ENCODE measurements at regions not wholly inside any gene's neighbourhood (a gene's known extent, or its start where the extent isn't known, plus 50 kb on each side); places are given as distances from the start of the nearest gene placed in this dataset.
A peak's percentile ranks its signal among the peaks of the same experiment; 100 is the strongest.

DNA sequence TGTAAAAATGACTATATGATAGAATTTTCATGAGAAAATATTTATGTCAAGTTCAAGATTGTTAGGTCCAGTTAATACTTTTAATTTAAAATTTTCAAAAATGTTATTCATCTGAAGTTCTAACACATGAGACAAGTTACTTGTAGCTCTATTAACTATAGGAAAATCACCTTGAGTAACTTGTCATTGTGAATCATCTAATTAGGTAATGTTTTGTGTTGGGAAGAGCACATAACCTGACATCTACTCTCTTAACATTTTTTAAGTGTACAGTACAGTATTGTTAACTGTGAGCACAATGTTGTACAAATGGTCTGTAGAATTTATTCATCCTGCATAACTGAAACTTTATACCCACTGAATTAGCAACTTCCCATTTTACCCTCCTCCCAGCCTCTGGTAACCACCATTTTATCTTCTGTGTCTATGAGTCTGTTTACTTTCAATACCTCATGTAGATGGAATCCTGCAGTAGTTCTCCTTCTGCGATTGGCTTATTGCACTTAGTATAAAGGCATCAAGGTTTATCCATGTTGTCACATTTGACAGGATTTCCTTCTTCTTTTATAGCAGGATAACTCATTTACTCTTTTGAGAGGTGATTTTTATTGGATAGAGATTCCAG lies 54.6 kb downstream of the ARL4A start:
- DNase-seq (ENCODE audit: low read depth) = no peak

GRCh38 chr7:12746211-12746610 lies 58.8 kb downstream of the ARL4A start:
- no peak for DNase-seq (ENCODE audit: low read depth)

- DNase-seq (ENCODE audit: low read depth) = no peak
Observed at GRCh38 chr7:12747687-12748306, 60.4 kb downstream of the ARL4A start.

DNA sequence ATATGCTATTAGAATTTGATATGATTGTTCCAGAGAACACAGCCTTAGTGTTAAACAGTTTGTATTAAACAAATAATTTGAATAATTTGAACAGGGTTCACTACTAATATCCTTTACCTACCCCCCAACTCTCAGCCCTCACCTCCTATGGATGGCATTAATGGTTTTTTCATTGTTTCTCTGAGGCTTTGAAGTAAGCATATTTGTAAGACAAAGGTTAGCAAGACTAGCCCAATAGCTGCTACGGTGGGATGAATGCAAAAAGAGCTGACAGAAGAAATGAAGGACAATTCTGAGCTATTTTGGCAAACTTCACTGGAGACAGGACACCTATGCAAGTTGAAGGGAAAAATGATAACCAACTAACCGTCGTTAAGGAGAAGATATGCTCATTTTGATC lies 61.6 kb downstream of the ARL4A start:
- DNase-seq (ENCODE audit: low read depth) = no peak

GRCh38 chr7:12749746-12750145 lies 62.3 kb downstream of the ARL4A start:
- no peak for DNase-seq (ENCODE audit: low read depth)

DNA sequence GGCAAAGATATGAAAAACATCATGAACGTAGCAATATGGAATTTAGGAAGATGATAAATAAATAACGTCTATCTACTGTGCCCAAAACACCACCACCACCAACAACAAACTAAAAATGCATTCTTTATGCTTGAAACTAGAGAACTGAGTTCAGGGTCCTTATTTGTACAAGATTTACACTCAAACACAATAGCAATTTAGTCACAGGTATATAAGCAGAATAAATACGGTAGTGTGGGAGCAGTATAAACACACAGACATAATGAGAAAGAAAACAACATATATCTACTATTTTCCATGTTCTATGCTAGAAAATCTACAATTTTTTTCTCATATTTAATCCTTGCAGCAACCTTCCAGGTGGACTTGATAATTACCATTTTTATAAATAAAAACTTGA lies 64.3 kb downstream of the ARL4A start:
- DNase-seq (ENCODE audit: low read depth) = no peak

DNA sequence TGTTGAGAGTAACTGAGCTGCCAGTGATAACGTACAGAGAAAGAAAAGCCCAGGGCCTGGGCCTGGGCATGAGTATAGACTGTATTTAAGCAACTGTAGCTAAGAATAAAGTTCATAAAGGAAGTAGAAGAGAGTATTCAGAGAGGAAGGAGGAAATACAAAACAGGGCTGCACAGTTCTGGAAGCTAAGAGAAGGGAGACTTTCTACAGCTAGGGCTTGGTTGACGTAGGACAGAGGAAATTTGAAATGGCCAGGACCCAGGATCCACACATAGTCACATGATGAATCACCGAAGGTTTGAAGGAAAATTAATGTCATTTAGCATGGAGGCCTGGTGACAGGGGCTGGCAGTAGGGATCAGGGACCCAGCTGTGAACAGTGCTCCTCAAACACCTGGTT lies 66.7 kb downstream of the ARL4A start:
- DNase-seq (ENCODE audit: low read depth) = no peak

GRCh38 chr7:12756821-12757220 lies 69.4 kb downstream of the ARL4A start:
- no peak for DNase-seq (ENCODE audit: low read depth)

- no peak for DNase-seq (ENCODE audit: low read depth)
Observed at GRCh38 chr7:12757443-12757842, 70.0 kb downstream of the ARL4A start.

GRCh38 chr7:12759151-12759550 lies 71.7 kb downstream of the ARL4A start:
- peak; percentile 47 for DNase-seq (ENCODE audit: low read depth)

- no peak for DNase-seq (ENCODE audit: low read depth)
Observed at GRCh38 chr7:12761111-12761510, 73.7 kb downstream of the ARL4A start.

- DNase-seq (ENCODE audit: low read depth) = no peak
Observed at GRCh38 chr7:12761691-12762090, 74.3 kb downstream of the ARL4A start.

GRCh38 chr7:12764458-12764891 lies 77.0 kb downstream of the ARL4A start:
- no peak for DNase-seq (ENCODE audit: low read depth)

DNA sequence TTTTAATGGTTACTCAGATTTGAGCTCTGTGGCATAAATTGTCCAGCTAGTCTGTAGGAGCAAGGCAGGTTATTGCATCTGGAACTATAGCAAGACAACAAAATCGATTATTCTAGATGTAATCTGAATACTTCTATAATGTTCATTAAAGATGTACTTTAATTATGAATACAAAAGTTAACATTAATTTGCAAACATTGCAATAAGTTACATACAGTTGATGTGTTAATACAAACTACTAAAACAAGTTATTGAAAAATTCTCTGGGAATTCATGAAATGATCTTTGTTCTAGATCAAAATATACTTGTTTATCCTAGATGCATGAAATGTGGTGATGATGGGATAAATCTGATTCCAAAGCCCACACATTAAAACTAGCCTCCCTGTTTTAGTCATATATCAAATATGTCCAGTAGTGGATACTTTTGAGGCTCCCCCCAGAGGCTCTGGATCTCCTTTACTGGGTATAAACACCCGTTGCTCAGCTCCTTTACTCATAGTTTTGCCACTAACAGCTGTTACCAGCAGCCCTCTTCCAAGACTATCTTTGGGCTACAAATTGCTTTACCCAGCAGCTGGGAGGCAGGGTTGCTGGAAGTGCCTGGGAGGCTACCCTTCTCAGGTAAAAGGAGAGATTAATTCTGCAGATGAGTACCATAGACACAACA lies 78.1 kb downstream of the ARL4A start:
- no peak for DNase-seq (ENCODE audit: low read depth)

DNA sequence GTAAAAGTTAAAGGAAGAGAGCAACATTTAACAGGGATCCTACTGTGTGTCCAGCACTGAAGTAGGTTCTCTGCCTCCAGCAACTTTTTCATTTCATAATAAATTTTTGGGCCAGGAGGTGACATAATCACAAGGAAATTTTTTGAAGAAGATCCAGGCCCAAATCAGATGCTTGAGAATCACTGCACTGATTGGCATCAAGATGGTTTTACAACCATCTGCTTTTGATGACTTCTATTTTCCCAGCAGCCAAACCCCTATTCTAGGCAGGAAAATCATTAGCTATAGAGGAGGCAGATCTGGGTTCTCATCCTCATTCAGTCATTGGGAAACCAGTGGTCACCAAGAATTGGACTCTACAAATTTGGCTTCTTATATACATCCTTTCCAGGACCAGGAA lies 79.0 kb downstream of the ARL4A start:
- no peak for DNase-seq (ENCODE audit: low read depth)

DNA sequence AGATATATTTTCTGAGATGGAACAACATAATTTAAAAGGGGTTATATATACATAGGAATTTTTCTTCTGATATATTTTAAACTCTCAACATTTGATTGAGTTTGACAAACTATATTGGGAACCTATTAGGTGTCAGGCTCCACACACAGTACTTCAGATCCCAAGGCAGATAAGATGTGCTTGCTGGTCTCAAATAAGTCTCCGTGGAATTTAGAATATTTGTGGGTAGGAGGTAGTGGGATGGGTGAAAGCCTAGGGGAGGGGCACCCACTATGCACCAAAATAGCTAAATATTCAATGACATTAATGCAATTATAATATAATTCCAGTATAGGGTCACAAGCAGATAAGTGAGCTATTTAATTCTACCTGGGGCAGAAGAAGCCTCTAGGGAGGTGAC lies 81.5 kb downstream of the ARL4A start:
- no peak for DNase-seq (ENCODE audit: low read depth)

- DNase-seq (ENCODE audit: low read depth) = no peak
Observed at GRCh38 chr7:12769444-12769843, 82.0 kb downstream of the ARL4A start.

DNA sequence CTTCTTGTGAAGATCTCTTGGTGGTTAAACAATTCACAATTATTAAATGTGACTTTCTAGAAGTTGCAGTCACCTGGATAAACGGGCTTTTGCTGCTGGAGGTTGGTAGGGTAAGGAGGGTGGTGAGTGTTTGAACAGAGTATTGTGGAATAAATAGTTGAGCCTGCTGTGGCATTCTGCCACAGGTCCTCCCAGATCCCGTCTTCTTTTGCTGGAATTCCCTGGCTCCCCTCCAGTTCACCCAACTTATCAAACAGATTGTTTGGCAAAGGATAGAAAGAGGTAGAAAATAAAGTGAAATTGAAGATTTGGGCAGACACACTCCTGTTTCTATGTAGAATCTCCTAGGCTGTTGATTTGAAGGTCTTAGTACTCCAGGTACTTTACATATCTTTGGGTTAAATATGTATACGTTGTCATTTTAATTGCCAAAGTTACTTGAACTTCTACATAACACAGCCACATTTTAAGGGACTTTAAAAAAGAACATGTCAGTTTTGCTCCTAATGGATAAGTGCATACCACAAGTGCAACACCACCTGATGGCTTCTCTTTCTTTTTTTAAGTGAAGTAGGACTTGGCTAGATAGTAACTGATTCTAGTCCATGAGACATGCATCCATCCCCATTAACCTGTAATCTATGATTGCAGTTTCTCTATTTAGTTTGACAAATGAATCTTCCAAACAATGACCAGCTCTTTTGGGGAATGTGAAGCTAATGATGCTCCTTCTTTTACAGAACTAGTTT lies 83.0 kb downstream of the ARL4A start:
- DNase-seq (ENCODE audit: low read depth) = no peak

DNA sequence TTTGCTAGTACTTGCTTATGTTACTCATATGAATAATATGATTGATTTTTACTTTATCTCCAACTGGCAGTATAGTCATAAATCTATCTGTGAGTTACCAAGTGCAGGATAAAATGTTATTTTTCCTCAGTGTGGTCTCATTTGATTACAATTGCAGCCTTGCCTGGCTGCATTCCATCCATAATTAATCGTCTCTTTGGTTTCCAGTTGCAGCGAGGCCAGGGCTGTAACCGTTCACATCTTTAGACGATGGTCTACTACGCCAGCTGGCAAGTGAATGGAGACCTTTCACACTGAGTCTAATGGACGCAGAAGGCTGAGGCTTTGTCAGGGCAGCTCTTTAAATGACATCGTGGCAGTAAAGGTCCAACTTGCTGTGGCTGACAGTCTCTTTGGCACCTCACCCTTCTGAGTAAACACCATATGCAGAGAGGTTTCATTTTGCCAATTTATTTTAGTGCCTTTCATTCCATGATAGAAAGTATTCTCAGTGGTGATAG lies 84.0 kb downstream of the ARL4A start:
- peak; percentile 67 for DNase-seq (ENCODE audit: low read depth)

DNA sequence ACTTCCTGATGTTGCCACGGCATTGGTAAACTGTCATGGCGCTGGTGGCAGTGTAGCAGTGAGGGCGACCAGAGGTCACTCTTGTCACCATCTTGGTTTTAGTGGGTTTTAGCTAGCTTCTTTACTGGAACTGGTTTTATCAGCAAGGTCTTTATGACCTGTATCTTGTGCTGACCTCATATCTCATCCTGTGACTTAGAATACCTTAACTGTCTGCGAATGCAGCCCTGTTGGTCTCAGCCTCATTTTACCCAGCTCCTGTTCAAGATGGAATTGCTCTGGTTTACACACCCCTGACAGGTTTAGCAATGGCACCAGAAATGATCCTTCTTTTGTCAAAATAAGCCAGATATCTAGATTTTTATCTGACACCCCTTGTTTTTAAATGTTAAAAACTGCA lies 85.3 kb downstream of the ARL4A start:
- DNase-seq (ENCODE audit: low read depth) = no peak

- DNase-seq (ENCODE audit: low read depth) = no peak
Observed at GRCh38 chr7:12777257-12777656, 89.8 kb downstream of the ARL4A start.

DNA sequence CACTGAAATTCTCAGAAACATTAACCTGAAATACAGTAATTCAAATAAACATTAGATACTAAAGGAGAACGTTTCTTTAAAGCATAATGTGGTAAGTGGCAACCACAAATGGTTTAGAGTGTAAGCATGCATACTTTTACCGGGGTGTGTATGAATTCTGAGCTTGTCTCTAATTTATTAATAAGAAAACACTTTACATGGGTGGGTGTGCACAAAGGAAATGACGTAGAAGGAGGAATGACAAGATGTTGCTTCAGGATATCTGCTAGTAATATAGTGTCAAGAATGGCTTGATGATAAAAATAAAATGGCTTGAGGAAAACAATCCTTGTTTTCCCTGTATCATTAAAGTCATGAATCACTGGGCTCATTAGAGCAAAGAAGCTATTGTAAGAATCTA lies 92.5 kb downstream of the ARL4A start:
- no peak for DNase-seq (ENCODE audit: low read depth)
